T47D (cell line): ENCODE measurements at regions not wholly inside any gene's neighbourhood (a gene's known extent, or its start where the extent isn't known, plus 50 kb on each side); places are given as distances from the start of the nearest gene placed in this dataset.

ENCODE experiments used
- DNase-seq, 2 experiments: peaks; one replicate each; pipeline versions ENCODE4 v3.0.0 to v3.0.0-alpha.2; 2011 to 2012; ENCODE audit warnings: low read depth in 1 of 2, low spot score in 1 of 2
- JUND ChIP-seq: IDR thresholded peaks from 2 replicates; pipeline ENCODE4 v1.6.1; 2012; ENCODE audit warnings: low read depth
- in situ Hi-C: cut with HindIII; loops from 2 replicates; pipeline ENCODE4 v1.10.0; 2016; ENCODE audit warnings: low sequenced_read_pairs, low pct_unique_long_range_greater_than_20kb

DNA sequence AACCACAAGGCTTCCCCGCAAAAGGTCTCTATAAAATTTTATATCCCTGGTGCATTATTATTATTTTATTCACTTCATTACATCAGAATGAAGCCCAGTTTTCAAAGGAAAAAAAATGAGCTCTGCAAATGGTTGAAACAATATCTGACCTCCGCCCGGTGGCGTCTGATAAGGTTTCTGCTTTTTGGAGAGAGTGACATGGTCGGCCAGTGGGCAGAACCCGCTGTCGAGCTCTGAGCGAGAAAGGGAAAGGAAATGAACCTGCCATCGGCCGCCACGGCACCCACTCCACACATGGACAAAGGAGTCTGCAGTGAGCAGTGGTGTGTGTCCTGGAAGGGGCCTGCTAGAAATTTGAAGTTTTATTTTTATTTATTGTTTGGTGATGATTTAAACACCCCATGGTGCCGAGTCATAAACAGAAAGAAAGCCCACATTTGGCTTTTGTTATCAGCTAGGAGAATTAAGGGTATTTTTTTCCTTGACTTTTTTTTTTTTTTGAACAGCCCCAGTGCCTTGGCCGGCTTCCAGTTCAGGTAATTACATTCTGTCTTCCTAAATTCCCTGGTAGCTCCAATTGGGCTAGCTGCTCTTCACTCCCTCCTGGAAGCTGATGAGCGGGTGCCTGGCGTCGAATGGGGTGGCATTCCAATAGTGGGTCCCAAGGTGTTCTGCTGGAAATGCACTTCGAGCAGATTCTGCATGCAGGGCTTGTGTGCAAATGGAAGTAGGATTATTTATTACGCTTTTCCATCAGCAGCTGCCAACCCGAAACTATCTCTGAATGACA, 149.4 kb upstream of the MKI67 start:
- in situ Hi-C loops, result no loop called here
- DNase-seq, result no peak
- TF ChIP-seq JUND, result no peak

DNA sequence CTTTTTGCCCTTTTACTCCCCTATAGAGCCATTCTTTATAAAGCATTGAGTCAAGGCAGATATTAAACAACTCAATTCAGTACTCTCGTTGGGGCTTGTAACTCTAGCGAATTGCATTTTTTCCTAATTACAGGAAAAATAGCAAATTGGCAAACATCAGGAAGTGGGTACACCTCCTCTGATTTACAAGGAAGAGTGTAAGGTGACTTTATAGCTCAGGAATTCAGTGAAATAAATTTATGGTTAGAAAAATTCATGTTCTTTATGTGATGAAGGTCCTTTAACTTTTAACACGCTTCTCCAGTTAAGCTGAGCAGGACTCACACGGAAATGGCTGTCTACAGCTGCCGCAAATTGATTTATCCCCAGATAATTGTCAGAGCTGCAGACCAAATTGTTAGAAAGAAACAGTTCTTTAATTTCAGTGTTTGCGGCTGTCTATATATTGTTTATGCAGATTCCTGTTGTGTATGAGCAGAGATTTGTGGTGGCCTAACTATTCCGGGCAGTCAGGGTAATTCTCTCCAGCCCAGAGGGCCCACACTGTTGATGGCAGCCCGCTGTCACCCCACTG, 151.1 kb upstream of the MKI67 start:
- in situ Hi-C loops, result no loop called here
- no peak for TF ChIP-seq JUND
- no peak for DNase-seq

GRCh38 chr10:128278362-128278761, 152.1 kb upstream of the MKI67 start:
- no peak for DNase-seq
- in situ Hi-C loops, result no loop called here
- TF ChIP-seq JUND, result no peak

GRCh38 chr10:128280271-128280670, 154.0 kb upstream of the MKI67 start:
- in situ Hi-C loops, result no loop called here
- DNase-seq, result no peak
- TF ChIP-seq JUND, result no peak

DNA sequence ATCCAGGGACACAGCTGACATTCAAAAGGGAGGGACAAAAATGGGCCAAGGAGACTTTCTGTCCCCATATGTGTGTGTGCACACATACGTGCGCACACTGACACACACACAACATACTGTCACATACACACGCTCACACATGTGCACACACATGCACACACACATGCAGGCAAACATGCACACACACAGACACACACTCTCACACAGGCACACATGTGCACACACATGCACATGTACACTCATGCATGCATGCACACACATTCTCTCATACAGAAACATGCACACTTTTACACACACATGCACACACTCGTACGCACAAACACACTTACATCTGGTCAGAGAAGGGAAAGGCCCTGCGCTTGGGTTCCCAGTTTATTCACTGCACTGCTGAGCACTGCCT, 155.1 kb upstream of the MKI67 start:
- in situ Hi-C loops, result no loop called here
- no peak for TF ChIP-seq JUND
- DNase-seq, result no peak

DNA sequence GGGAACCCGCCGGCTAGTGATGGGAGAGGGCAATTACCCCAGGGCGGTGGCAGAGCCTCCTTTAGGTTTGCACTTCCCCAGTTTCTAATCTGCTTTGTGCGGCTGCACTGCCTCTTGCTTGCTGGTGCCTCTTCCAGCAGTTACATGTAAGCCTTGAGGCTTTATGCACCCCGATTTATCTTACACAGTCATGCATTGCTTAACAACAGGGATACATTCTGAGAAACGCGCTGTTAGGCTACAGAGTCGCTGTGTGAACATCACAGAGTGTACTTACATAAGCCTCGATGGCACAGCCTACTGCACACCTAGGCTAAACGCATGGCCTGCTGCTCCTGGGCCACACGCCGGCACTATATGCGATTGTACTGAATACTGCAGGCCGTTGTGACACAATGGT, 155.6 kb upstream of the MKI67 start:
- no peak for DNase-seq
- in situ Hi-C loops, result no loop called here
- TF ChIP-seq JUND, result no peak

DNA sequence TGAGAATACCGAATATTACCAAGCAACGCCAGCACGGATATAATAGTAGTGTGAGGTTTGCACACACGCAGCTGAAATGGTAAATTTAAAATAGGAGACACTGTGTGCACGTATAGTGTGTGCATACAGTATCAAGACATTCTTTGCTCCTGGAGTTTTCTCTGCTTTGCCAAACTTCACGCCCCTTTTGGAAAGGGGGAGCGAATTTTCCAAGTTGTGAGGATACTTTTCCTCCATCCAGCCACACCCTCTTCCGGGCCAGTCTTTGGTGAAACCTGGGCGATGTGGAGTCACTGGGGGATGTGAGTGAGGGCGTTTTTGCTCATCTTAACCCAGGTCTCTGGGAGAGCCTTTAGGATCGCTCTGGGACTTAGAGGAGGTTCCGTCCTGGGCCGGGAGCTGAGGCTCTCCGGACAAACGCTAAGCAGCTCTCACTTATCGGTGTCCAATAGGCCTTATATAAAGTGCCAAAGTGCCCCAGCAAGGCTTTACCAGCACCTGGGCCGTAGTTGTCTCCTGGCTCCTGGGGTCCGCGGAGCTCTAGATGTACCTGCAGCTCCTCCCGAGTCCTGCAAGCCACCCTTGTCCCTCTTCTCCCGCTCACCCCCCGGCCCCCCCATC, 160.0 kb upstream of the MKI67 start:
- TF ChIP-seq JUND, result no peak
- DNase-seq, result no peak
- in situ Hi-C loops, result no loop called here

DNA sequence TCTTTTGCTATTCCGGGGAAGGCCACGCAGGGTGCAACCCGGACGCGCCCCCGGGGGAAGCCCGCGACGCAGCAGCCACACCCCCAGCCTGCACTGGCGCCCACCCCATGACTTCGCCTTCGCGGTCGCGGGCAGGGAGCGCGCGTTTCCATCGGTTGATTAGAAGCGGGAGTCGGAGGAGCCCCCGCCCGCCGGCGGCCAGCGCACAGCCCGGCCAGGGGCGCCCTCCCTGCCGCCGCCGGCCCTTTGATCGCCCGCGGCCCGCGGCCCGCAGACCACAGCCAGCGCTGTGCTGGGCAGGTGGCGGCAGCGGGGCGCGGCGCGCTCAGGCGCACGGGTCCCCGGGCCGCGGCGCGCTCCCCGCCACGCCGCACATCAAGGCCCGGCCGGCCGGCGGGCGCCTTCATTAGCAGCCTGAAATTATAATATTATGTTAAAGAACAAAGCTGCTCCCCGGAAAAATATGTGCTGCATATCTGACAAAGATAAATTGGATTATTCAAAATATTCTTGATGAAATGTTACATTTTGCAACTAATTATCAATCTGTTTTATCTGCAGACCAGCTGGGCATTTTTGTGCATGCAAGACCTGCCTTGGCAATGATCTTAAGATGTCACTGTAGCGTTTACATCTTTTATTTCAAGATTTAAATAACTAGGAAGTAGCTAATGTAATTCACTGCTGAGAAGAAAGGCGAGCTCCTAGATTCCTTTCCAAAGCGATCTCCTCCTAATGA, 160.7 kb upstream of the MKI67 start:
- in situ Hi-C loops, result no loop called here
- TF ChIP-seq JUND, result no peak
- no peak for DNase-seq

GRCh38 chr10:128287921-128288320, 161.7 kb upstream of the MKI67 start:
- in situ Hi-C loops, result no loop called here
- DNase-seq, result no peak
- TF ChIP-seq JUND, result no peak

DNA sequence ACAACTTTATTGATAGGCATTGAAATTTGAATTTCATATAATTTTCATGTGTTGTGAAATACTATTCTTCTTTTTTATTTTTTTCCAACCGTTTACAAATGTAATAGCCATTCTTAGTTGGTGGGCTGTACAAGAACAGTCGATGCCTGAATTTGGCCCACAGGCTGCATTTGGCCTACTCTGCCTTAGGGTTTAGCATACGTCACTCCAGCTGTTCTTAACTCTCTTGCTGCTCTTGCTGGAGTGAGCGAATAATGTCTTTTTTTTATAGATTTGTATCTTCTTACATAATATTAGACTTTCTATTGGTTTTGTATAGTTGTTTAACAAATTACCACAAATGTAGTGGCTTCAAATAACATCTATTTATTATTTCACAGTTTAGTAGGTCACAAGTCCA, 163.4 kb upstream of the MKI67 start:
- no peak for DNase-seq
- in situ Hi-C loops, result no loop called here
- TF ChIP-seq JUND, result no peak

DNA sequence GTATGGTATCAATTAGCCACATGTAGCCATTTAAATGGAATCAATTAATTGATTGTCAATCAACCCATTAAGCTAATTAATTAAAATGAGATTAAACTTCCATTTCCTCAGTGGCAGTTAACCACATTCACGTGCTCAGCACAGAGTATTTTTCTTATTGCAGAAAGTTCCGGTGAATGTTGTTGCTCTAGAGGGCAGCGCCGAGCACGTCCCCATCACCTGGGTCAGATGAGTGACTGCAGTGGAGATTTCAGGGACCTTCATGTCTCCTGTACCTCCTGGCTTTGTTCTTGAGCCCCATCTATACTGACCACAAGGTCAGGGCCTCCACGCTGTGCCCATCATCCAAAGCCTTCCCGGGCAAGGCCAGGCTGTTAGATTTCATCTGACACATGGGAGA, 168.8 kb upstream of the MKI67 start:
- in situ Hi-C loops, result no loop called here
- DNase-seq, result no peak
- no peak for TF ChIP-seq JUND

DNA sequence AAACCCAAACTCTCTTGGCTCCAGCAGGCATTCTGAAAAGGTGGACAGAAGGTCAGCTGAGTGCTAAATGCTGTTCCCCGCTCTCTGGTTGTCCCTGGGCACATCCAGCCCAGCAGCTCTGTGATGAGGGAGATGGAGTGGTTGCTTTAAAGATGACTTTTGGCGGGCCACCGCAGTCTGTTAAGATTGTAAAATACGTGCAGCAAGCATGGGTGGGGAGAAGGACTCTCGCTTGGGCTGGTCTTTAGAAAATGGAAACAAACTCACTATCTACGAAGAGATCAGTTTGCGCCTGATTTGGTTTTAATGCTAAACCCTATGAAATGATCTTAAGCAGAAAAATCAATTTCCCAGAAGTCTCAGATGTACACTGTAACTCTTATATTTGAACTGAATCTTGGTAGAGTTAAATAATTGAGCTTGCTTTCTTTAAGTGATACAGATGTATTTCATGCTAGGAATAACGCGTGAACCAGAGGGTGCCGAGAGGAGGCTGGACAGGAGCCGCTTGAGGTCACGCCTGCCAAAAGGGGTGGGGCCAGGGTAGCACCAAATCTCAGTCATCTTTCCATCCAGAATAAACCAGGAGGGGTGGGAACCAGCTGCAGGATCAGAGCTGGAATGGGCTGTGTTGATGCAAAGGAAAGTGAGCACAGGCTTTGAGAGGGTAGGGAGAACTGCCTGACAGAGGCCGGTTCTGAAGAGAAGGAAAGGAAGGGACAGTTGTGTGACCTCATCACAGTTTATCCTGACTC, 170.2 kb upstream of the MKI67 start:
- TF ChIP-seq JUND, result no peak
- DNase-seq, result no peak
- in situ Hi-C loops, result no loop called here
